ENCODE measurements at regions not wholly inside any gene's neighbourhood (a gene's known extent, or its start where the extent isn't known, plus 50 kb on each side); places are given as distances from the start of the nearest gene placed in this dataset.

GRCh38 chr12:67411562-67411961 lies 142.4 kb downstream of the CAND1 start:
- ChIA-PET CTCF (no interaction called here), POLR2A (no interaction called here), RAD21 (ENCODE audit: low non-redundant PET in 1 of 2, low total read pairs in 2 of 2, uncharacterized antibody in 2 of 2, unreplicated experiment in 2 of 2) (no interaction called here)
- Histone ChIP-seq H3K9me3 (ENCODE audit: control insufficient read depth in 1 of 2, insufficient read depth in 1 of 2, low read depth in 1 of 2, low read length in 2 of 2) (no peaks in the 10 kb centered on the region), H3K27ac (ENCODE audit: low read depth, low read length) (no peak overlapping the region), H3K9ac (ENCODE audit: low read length) (no peak overlapping the region), H3K27me3 (ENCODE audit: insufficient read depth, low read length) (no peaks in the 10 kb centered on the region), H3K4me2 (ENCODE audit: low read length) (no peak overlapping the region), H3K4me3 (replicated peaks in 1 of 2; ENCODE audit: low read depth in 1 of 2, low read length in 2 of 2) (no peak overlapping the region), H2AFZ (ENCODE audit: low read depth, low read length, poor library complexity, severe bottlenecking) (no peak overlapping the region), H4K20me1 (ENCODE audit: insufficient read depth) (no peaks in the 10 kb centered on the region), H3K36me3 (ENCODE audit: control insufficient read depth in 1 of 2, insufficient read depth in 2 of 2, low read length in 2 of 2) (no peaks in the 10 kb centered on the region), H3K4me1 (ENCODE audit: control insufficient read depth in 1 of 2, insufficient read depth in 2 of 2, low read length in 2 of 2) (no peaks in the 10 kb centered on the region), H3K9me2 (ENCODE audit: insufficient read depth) (no peaks in the 10 kb centered on the region), H3K79me2 (ENCODE audit: insufficient read depth, low read length) (no peaks in the 10 kb centered on the region)
- intact Hi-C loops (cut with micrococcal nuclease) = no loop called here
- no peak for DNase-seq (ENCODE audit: low read depth, low spot score)
- BruUV-seq (replicated peaks) = no TSS peak
- TF ChIP-seq TCF7L2 (IDR thresholded peaks at IDR 0.05; ENCODE audit: borderline replicate concordance, extremely low read depth, insufficient read depth, insufficient read length) (no peak), POLR2A (IDR thresholded peaks at IDR 0.05; ENCODE audit: borderline replicate concordance, extremely low read depth, insufficient read depth, insufficient read length) (no peak)
- no peak for ATAC-seq

GRCh38 chr12:67413577-67413976 lies 144.4 kb downstream of the CAND1 start:
- ChIA-PET POLR2A (no interaction called here), RAD21 (ENCODE audit: low non-redundant PET in 1 of 2, low total read pairs in 2 of 2, uncharacterized antibody in 2 of 2, unreplicated experiment in 2 of 2) (no interaction called here), CTCF (no interaction called here)
- Histone ChIP-seq H3K27me3 (ENCODE audit: insufficient read depth, low read length) (no peaks in the 10 kb centered on the region), H2AFZ (ENCODE audit: low read depth, low read length, poor library complexity, severe bottlenecking) (no peak overlapping the region), H3K4me3 (replicated peaks in 1 of 2; ENCODE audit: low read depth in 1 of 2, low read length in 2 of 2) (no peak overlapping the region), H4K20me1 (ENCODE audit: insufficient read depth) (no peaks in the 10 kb centered on the region), H3K27ac (ENCODE audit: low read depth, low read length) (no peak overlapping the region), H3K4me1 (ENCODE audit: control insufficient read depth in 1 of 2, insufficient read depth in 2 of 2, low read length in 2 of 2) (no peaks in the 10 kb centered on the region), H3K4me2 (ENCODE audit: low read length) (no peak overlapping the region), H3K79me2 (ENCODE audit: insufficient read depth, low read length) (no peaks in the 10 kb centered on the region), H3K36me3 (ENCODE audit: control insufficient read depth in 1 of 2, insufficient read depth in 2 of 2, low read length in 2 of 2) (no peaks in the 10 kb centered on the region), H3K9ac (ENCODE audit: low read length) (no peak overlapping the region), H3K9me3 (ENCODE audit: control insufficient read depth in 1 of 2, insufficient read depth in 1 of 2, low read depth in 1 of 2, low read length in 2 of 2) (no peaks in the 10 kb centered on the region), H3K9me2 (ENCODE audit: insufficient read depth) (no peaks in the 10 kb centered on the region)
- BruUV-seq (replicated peaks) = no TSS peak
- ATAC-seq (no peak), DNase-seq (ENCODE audit: low read depth, low spot score) (no peak)
- intact Hi-C loops (cut with micrococcal nuclease) = no loop called here
- TF ChIP-seq FOSL1 (IDR thresholded peaks at IDR 0.05; ENCODE audit: low read depth) = no peak
- TF ChIP-seq REST (IDR thresholded peaks at IDR 0.05; ENCODE audit: low read depth) = no peak
- TF ChIP-seq MAX (IDR thresholded peaks at IDR 0.05) = no peak
- no peak for TF ChIP-seq ZBTB33 (IDR thresholded peaks at IDR 0.05; ENCODE audit: extremely low read depth, insufficient replicate concordance, low read length)
- TF ChIP-seq JUND (IDR thresholded peaks at IDR 0.05) = no peak
- no peak for TF ChIP-seq SRF (IDR thresholded peaks at IDR 0.05; ENCODE audit: low read depth)
- no peak for TF ChIP-seq RAD21 (IDR thresholded peaks at IDR 0.05; ENCODE audit: low read depth)
- TF ChIP-seq ELF1 (IDR thresholded peaks at IDR 0.05; ENCODE audit: borderline replicate concordance, low read depth) = no peak
- no peak for TF ChIP-seq ATF3 (IDR thresholded peaks at IDR 0.05)
- TF ChIP-seq SIN3A (IDR thresholded peaks at IDR 0.05; ENCODE audit: low read depth) = no peak
- no peak for TF ChIP-seq CBX3 (IDR thresholded peaks at IDR 0.05; ENCODE audit: low read depth)
- TF ChIP-seq YY1 (IDR thresholded peaks at IDR 0.05; ENCODE audit: extremely low read depth, insufficient replicate concordance, low read depth, low read length) = no peak
- no peak for TF ChIP-seq TCF7L2 (IDR thresholded peaks at IDR 0.05; ENCODE audit: borderline replicate concordance, extremely low read depth, insufficient read depth, insufficient read length)
- TF ChIP-seq CEBPB (IDR thresholded peaks at IDR 0.05; ENCODE audit: low read depth) = no peak
